GM12865 (cell line): ENCODE measurements at regions not wholly inside any gene's neighbourhood (a gene's known extent, or its start where the extent isn't known, plus 50 kb on each side); places are given as distances from the start of the nearest gene placed in this dataset.

Source experiments
- DNase-seq: peaks from one replicate; pipeline ENCODE4 v3.0.0; 2010; ENCODE audit warnings: low read depth
- H3K4me3 ChIP-seq: 2 replicates; pipeline ENCODE4 v1.5.1; 2011; ENCODE audit warnings: mild to moderate bottlenecking, low read depth, low read length, control low read depth
- CTCF ChIP-seq: IDR thresholded peaks from 2 replicates; pipeline ENCODE4 v1.5.1; 2011; ENCODE audit warnings: low read length, control low read depth, low read depth, inconsistent platforms; ENCODE audit not compliant: insufficient read depth; ENCODE audit errors: missing control alignments

GRCh38 chr2:128982001-128982400 lies 663.3 kb upstream of the HS6ST1 start:
- no peak overlapping the region for H3K4me3 ChIP-seq
- no peak for TF ChIP-seq CTCF
- DNase-seq, result no peak

GRCh38 chr2:128982670-128983069 lies 664.0 kb upstream of the HS6ST1 start:
- no peak overlapping the region for H3K4me3 ChIP-seq
- TF ChIP-seq CTCF, result no peak
- DNase-seq, result no peak

- DNase-seq, result no peak
- H3K4me3 ChIP-seq, result no peak overlapping the region
- no peak for TF ChIP-seq CTCF
Observed at GRCh38 chr2:128983094-128983493, 664.4 kb upstream of the HS6ST1 start.

DNA sequence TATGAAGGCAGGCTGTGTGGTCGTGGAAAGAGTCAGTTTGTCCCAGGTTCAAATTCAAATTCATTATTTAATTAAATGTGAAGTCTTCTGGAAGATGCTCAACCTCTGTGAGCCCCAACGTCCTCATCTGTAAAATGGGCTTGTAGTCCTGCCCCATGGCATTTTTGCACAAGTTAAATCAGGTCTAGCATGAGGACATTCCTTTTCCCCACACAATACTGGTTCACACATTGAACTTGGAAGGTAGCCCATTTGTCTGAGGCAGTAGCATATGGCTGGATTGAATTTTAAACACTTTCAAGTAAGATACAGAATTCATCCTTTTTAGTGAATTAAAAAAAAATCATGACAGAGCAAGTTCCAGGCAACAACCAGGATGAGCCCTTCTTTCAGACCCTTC lies 665.4 kb upstream of the HS6ST1 start:
- no peak for DNase-seq
- no peak overlapping the region for H3K4me3 ChIP-seq
- no peak for TF ChIP-seq CTCF

DNA sequence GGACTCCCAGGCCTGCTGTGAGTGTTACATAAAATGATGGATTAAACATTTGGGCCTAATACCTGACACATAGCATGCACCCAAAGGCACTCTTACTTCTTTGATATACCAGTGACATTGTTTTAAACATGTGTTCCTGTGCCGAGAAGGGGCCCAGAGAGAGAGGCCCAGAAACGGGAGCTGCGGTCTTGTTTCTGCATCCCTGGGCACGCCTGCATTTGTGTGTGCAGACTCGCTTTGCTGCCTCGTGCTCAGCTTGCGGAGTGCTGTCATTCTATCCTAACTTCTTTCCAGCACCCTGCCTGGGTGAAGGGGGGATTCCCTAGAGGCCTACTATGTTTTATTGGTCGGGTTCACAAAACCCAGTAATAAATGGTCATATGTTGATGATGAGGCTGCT lies 666.2 kb upstream of the HS6ST1 start:
- DNase-seq, result no peak
- TF ChIP-seq CTCF, result no peak
- H3K4me3 ChIP-seq, result no peak overlapping the region

DNA sequence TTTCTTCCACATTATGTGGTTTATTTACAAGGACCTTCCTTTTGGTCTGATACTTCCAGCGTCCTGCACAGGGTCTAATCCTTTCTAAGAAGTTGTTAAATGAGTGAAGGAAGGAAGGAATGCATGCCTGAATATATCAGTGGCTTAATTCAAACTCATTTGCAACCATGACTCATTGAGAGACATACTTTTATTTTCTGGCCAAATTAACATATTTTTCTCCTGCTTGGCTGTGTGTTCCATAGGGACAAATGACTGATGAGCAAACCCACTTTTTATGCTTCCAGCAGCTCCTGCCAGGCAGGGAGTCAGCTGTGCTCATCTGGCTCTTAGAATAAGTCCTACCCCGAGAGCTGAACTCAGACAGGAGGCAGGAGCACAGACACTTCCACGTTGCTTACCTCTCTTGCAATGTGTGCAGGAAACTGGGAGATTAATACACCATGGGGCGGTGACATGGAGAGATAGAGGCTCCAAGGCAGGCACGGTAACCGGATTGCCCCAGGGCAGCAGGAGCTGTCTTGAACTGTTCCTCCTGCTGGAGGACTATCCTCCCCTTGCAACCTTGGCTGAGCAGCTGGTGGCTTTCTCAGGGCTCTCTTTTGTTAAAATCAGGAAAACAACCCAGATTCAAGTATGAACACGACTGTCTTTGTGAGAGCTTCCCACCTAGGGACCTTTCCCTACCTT lies 667.5 kb upstream of the HS6ST1 start:
- DNase-seq, result no peak
- no peak for TF ChIP-seq CTCF
- no peak overlapping the region for H3K4me3 ChIP-seq

DNA sequence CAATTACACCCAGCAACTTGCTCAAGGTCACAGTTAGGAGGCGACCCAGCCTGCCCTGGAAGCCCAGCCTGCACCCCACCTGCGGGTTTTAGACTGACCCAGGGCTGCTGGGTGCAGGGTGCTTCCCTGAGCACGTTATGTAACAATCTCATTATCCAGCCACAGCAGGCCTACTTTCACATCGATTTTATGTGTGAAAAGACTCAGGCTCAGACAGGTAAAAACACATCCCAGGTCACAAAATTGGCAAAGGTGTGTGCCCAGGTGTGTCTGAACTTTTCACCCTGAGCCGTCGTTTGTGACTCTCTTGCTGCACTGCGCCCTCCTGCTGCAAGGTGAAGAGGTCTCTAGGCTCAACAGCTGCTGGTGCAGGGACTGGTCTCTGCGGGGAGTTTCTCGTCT lies 668.2 kb upstream of the HS6ST1 start:
- TF ChIP-seq CTCF, result no peak
- no peak for DNase-seq
- no peak overlapping the region for H3K4me3 ChIP-seq
